Activated CD4-positive, alpha-beta T cell treated with anti-CD3 and anti-CD28 coated beads, Interleukin-2, amount 50 U/mL, for 16 hours (primary cell): ENCODE measurements at regions not wholly inside any gene's neighbourhood (a gene's known extent, or its start where the extent isn't known, plus 50 kb on each side); places are given as distances from the start of the nearest gene placed in this dataset.
"Not testable (repeated sequence)": the region's sequence is repeated elsewhere in the genome, so short reads cannot be mapped to it uniquely, and the experiment has no call there.

ENCODE experiments used
- DNase-seq: peaks from one replicate; pipeline ENCODE4 v3.0.0-alpha.2; 2020

GRCh38 chr18:6537475-6537874, 122.8 kb upstream of the L3MBTL4 start:
- no peak for DNase-seq

- DNase-seq, result not testable (repeated sequence)
Measured at GRCh38 chr18:6541131-6541679, 126.5 kb upstream of the L3MBTL4 start.

GRCh38 chr18:6542296-6542695, 127.6 kb upstream of the L3MBTL4 start:
- no peak for DNase-seq

GRCh38 chr18:6543330-6543908, 128.7 kb upstream of the L3MBTL4 start:
- DNase-seq, result peak; percentile 25

- DNase-seq, result no peak
Measured at GRCh38 chr18:6546229-6546628, 131.5 kb upstream of the L3MBTL4 start.

GRCh38 chr18:6547476-6547875, 132.8 kb upstream of the L3MBTL4 start:
- DNase-seq, result no peak

- DNase-seq, result no peak
Measured at GRCh38 chr18:6553234-6553900, 138.7 kb upstream of the L3MBTL4 start.

- DNase-seq, result no peak
Measured at GRCh38 chr18:6557057-6557769, 142.5 kb upstream of the L3MBTL4 start.

GRCh38 chr18:6557770-6558248, 143.1 kb upstream of the L3MBTL4 start:
- DNase-seq, result no peak

GRCh38 chr18:6558446-6559156, 143.9 kb upstream of the L3MBTL4 start:
- no peak for DNase-seq

- DNase-seq, result no peak
Measured at GRCh38 chr18:6559296-6559695, 144.6 kb upstream of the L3MBTL4 start.

GRCh38 chr18:6561016-6561415, 146.3 kb upstream of the L3MBTL4 start:
- no peak for DNase-seq

GRCh38 chr18:6561420-6561861, 146.7 kb upstream of the L3MBTL4 start:
- DNase-seq, result no peak

- no peak for DNase-seq
Measured at GRCh38 chr18:6561862-6562291, 147.2 kb upstream of the L3MBTL4 start.

- no peak for DNase-seq
Measured at GRCh38 chr18:6563896-6564295, 149.2 kb upstream of the L3MBTL4 start.

- no peak for DNase-seq
Measured at GRCh38 chr18:6564950-6565814, 150.5 kb upstream of the L3MBTL4 start.

- no peak for DNase-seq
Measured at GRCh38 chr18:6565815-6566081, 151.0 kb upstream of the L3MBTL4 start.

GRCh38 chr18:6566338-6566911, 151.7 kb upstream of the L3MBTL4 start:
- DNase-seq, result peak; percentile 37

- DNase-seq, result no peak
Measured at GRCh38 chr18:6569813-6570212, 155.1 kb upstream of the L3MBTL4 start.

GRCh38 chr18:6570581-6571238, 156.0 kb upstream of the L3MBTL4 start:
- DNase-seq, result no peak

GRCh38 chr18:6571239-6571602, 156.5 kb upstream of the L3MBTL4 start:
- no peak for DNase-seq
